ENCODE measurements at regions not wholly inside any gene's neighbourhood (a gene's known extent, or its start where the extent isn't known, plus 50 kb on each side); places are given as distances from the start of the nearest gene placed in this dataset.
"Not testable (repeated sequence)": the region's sequence is repeated elsewhere in the genome, so short reads cannot be mapped to it uniquely, and the experiment has no call there.

DNA sequence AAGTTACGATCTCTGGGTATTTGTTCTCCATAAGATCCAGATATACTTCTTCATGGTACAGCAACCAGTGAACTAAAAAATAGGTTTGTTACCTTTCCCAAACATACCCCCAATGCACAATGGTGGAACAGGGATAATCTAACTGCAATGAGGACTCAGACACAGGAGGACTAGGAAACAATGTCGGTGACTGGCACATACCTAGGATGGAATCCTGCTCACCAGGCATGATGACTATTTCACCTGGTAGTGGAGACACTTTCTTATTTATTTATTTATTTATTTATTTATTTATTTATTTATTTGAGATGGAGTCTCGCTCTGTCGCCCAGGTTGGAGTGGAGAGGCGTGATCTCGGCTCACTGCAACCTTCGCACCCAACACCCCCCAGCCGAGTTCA is 159.9 kb upstream of the CCNH start:
- ATAC-seq (replicated peaks): no peak

DNA sequence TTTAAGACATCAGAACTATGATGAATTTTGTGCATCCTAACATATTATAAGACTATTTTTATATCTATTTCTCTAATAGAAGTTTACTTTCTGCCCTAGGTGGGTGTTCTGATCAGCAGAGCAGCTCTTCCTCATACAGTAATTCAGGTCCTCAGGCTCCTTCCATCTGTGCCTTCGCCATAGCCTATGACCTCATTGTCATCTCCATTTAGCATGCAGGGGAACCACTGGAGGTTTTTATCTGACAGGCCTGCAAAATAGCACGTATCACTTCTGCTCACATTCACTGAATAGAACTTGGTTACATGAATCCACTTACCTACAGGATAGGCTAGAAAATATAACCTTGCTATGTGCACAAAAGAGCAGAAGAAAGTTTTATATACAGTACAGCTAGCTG is 159.4 kb upstream of the CCNH start:
- H3K27ac Mint-ChIP-seq: no peak overlapping the region
- no peaks in the 10 kb centered on the region for H3K27me3 Mint-ChIP-seq
- no peaks in the 10 kb centered on the region for H3K9me3 Mint-ChIP-seq
- ATAC-seq (replicated peaks): no peak
- no peaks in the 10 kb centered on the region for H3K4me1 Mint-ChIP-seq
- H3K36me3 Mint-ChIP-seq (ENCODE audit: low read depth): no peaks in the 10 kb centered on the region
- H3K4me3 Mint-ChIP-seq: no peak overlapping the region

More for the DNA sequence above, 159.9 kb upstream of the CCNH start:
- H3K4me3 Mint-ChIP-seq: no peak overlapping the region
- peaks cover 3% of the 10 kb centered on the region for H3K27me3 Mint-ChIP-seq
- H3K27ac Mint-ChIP-seq: no peak overlapping the region
- no peaks in the 10 kb centered on the region for H3K4me1 Mint-ChIP-seq
- no peaks in the 10 kb centered on the region for H3K36me3 Mint-ChIP-seq (ENCODE audit: low read depth)
- no peaks in the 10 kb centered on the region for H3K9me3 Mint-ChIP-seq

DNA sequence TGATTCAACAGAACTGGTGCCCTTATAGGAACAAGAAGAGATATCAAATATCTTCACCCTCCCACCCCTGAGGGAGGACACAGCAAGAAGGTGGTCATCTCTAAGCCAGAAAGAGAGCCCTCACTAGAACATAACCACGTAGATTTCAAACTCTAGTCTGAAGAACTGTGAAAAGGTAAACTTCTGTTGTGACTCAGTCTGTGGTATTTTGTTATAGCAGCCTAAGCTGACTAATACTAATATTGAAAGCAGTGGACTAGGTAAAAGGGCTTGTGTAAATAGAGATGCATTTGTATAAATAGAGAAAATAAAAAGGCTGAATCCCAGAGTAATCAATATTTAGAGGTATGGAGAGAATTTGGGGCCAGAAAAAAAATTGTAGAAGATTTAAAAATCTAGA is 157.6 kb upstream of the CCNH start:
- no peaks in the 10 kb centered on the region for H3K9me3 Mint-ChIP-seq

DNA sequence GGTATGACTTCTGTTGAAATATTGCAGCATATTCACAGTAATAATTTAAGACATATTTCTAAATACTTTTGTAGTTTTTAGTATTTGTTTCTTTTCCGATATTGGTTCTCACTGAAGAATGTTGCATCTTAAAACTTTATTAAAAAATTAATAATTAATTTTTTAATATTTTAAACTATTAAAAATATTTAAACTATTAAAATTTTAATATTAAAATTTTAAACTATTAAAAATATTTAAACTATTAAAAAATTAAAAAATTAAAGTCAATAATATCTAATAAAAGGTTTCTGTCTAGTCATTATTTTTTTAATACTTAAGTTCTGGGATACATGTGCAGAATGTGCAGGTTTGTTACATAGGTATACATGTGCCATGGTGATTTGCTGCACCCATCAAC is 149.3 kb upstream of the CCNH start:
- ATAC-seq (replicated peaks): no peak
- Mint-ChIP-seq H3K9me3 (peaks cover 3% of the 10 kb centered on the region), H3K27me3 (peaks cover 6% of the 10 kb centered on the region), H3K4me1 (no peaks in the 10 kb centered on the region), H3K27ac (no peak overlapping the region), H3K36me3 (ENCODE audit: low read depth) (no peaks in the 10 kb centered on the region), H3K4me3 (no peak overlapping the region)

More for the DNA sequence above, 157.6 kb upstream of the CCNH start:
- Mint-ChIP-seq H3K4me1 (no peaks in the 10 kb centered on the region), H3K27ac (no peak overlapping the region), H3K36me3 (ENCODE audit: low read depth) (no peaks in the 10 kb centered on the region), H3K4me3 (no peak overlapping the region), H3K27me3 (no peaks in the 10 kb centered on the region)
- ATAC-seq (replicated peaks): peak; percentile 44

DNA sequence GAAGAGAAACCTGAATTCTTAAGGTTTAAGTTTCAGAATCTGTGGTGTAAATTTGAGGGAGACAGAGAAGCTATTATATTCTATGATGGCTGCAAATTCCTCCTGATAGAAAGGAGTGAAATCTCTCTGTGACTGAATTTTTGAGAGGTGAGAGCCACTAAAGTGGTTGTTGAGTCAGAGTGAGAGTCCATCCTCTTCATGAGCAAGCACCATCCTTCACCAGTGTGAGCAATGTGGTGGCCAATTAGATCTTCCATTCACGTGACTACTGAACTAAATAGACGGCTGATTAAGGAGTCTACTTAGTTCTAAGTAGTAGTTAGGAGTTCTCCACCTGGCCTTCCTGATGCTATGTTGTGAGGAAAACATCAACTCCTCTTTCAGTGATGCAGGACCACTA is 147.8 kb upstream of the CCNH start:
- no peak for ATAC-seq (replicated peaks)
- no peaks in the 10 kb centered on the region for H3K4me1 Mint-ChIP-seq
- no peak overlapping the region for H3K27ac Mint-ChIP-seq
- H3K9me3 Mint-ChIP-seq: peaks cover 3% of the 10 kb centered on the region
- H3K36me3 Mint-ChIP-seq (ENCODE audit: low read depth): no peaks in the 10 kb centered on the region
- H3K27me3 Mint-ChIP-seq: peaks cover 6% of the 10 kb centered on the region
- H3K4me3 Mint-ChIP-seq: no peak overlapping the region

DNA sequence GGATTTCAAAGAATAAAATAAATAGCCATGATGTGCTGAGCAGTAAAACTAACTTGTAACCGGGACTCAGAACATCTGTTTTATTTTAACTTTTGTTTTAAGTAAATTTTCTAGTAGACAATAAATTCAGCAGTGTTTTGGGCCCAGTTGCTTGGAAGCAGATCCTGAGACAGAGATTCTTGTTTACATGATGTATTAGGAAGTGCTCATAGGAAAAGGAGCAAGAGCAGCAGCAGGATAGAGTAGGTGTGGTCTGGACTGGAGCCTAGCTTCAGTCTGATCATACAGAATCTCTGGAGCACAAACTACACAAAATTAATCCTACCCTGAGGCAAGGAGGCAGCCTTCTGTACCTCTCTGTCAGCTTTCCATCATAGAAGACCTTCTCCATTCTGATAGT is 139.2 kb upstream of the CCNH start:
- no peak overlapping the region for H3K27ac Mint-ChIP-seq
- H3K27me3 Mint-ChIP-seq: peaks cover 5% of the 10 kb centered on the region
- ATAC-seq (replicated peaks): no peak
- no peaks in the 10 kb centered on the region for H3K36me3 Mint-ChIP-seq (ENCODE audit: low read depth)
- H3K4me3 Mint-ChIP-seq: no peak overlapping the region
- H3K9me3 Mint-ChIP-seq: peaks cover 13% of the 10 kb centered on the region
- no peaks in the 10 kb centered on the region for H3K4me1 Mint-ChIP-seq

DNA sequence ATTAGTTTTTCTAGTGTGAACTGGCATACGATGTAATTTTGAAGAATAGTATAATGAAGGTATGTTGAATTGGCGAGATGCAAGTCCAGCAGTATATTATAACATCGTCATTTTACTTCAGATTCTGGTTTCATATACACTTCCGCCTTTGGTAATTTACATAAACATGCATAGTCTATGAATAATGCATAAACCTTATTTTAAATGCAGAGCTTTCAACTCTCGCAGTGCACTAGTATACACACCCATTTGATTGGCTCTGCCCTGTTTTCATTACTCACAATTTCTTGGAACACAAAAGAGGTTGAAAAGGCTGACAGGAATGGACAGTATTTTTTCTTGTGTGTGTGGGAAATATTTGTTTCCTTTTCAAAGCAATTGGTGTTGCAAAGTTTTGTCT is 128.9 kb upstream of the CCNH start:
- Mint-ChIP-seq H3K4me1 (no peaks in the 10 kb centered on the region), H3K27me3 (peaks cover 15% of the 10 kb centered on the region), H3K36me3 (ENCODE audit: low read depth) (no peaks in the 10 kb centered on the region), H3K9me3 (no peaks in the 10 kb centered on the region), H3K4me3 (no peak overlapping the region), H3K27ac (no peak overlapping the region)
- ATAC-seq (replicated peaks): no peak

DNA sequence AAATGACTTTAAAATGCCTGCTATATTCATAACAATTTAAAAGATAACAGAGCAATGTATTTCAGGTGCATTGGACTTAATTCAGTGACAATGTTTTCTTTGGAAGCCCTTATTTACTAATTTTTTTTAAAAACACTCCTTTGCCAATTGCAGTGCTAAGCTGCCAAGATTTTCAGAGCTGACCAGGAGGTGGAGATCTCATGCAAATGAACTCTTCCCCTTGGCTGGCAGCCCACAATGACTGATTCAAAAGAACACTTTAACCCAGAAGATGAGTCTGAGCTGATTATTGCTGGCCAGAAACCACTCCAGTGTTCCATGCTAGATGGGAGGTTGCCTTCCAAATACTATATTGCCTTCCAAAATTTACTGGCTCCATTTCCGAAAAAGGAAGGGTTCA is 128.3 kb upstream of the CCNH start:
- Mint-ChIP-seq H3K4me1 (no peaks in the 10 kb centered on the region), H3K36me3 (ENCODE audit: low read depth) (no peaks in the 10 kb centered on the region), H3K27ac (no peak overlapping the region), H3K9me3 (no peaks in the 10 kb centered on the region), H3K27me3 (peaks cover 17% of the 10 kb centered on the region), H3K4me3 (no peak overlapping the region)
- ATAC-seq (replicated peaks): no peak

DNA sequence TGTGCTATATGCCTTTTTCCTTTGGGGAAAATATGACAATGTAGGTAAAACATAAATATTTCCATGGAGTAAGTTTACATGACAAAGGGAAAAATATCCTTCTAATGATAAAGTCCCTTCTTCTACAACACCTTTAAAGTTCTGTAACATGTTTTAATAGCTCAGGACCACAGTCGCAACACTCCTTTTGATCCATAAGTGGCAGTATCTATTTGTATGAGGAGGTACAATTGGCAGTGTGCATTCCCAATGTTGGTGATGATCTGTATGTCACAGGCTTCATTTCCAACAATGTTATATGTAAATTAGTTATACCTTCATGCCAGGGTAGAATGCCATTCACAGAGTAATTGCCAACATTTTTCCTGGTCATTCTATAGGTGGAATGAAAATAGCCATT is 127.1 kb upstream of the CCNH start:
- Mint-ChIP-seq H3K27ac (no peak overlapping the region), H3K9me3 (no peaks in the 10 kb centered on the region), H3K27me3 (peaks cover 18% of the 10 kb centered on the region), H3K36me3 (ENCODE audit: low read depth) (no peaks in the 10 kb centered on the region), H3K4me3 (no peak overlapping the region), H3K4me1 (no peaks in the 10 kb centered on the region)
- no peak for ATAC-seq (replicated peaks)

DNA sequence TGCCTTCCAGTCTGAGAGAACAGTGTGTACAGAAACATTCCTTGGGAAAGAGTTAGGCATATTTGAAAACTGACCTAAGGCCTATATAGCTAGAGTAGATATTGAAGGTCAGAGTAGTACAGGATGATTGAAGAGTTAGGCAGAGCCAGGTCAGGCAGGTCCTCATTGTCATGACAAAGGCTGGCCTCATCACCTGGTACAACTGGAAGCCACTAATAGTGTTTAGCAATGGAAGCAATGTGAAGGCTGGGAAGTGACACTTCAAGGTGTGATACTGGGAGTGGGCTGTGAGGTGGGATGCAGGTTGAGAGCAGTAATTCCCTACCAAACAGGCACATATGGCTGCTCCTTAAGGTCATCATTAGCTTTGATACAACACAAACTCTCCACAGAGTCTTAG is 123.6 kb upstream of the CCNH start:
- ATAC-seq (replicated peaks): no peak
- Mint-ChIP-seq H3K36me3 (ENCODE audit: low read depth) (no peaks in the 10 kb centered on the region), H3K4me1 (no peaks in the 10 kb centered on the region), H3K27me3 (peaks cover 15% of the 10 kb centered on the region), H3K27ac (no peak overlapping the region), H3K9me3 (no peaks in the 10 kb centered on the region), H3K4me3 (no peak overlapping the region)

DNA sequence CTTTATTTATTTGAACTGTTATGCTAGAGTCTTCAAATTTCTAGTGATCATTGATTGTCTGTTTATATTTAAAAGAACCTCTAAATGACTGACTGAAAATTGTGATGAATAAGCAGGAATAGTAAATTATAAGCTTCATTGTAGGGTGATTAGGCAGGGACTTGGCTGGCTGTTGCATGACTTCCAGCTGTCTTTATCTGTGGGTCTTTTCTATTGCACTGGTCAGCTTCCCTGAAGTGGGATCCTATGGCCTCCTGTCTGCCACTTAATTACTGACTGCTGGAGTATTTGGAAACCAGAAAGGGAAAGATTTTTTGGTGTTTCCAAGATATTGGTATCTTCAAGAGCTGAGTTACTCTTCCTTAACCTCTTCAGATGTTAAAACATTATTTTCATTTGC is 123.0 kb upstream of the CCNH start:
- Mint-ChIP-seq H3K27me3 (peaks cover 15% of the 10 kb centered on the region), H3K36me3 (ENCODE audit: low read depth) (no peaks in the 10 kb centered on the region), H3K4me3 (no peak overlapping the region), H3K4me1 (no peaks in the 10 kb centered on the region), H3K9me3 (no peaks in the 10 kb centered on the region), H3K27ac (no peak overlapping the region)
- no peak for ATAC-seq (replicated peaks)

DNA sequence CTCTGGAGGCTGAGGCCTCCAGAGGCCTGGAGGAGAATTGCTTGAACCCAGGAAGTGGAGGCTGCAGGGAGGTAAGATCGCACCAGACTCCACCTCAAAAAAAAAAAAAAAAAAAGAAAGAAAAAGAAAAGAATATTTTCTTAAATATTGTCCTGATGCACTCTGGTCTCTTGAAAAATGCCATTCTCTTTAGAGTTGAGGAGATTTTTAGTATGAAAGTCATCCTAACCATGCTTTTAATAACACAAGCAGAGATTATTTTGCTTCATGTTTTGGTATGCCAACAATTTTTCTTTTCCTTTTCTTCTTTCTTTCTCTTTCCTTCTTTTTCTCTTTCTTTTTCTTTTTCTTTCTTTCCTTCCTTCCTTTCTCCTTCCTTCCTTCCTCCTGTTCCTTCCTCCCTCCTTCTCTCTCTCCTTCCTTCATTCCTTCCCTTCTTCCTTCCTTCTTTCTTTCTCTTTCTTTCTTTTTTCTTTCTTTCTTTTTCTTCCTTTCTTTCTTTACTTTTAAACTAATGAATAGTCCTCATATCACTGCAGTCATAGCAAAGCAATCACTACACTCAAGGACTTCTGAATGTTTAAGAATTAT is 116.9 kb upstream of the CCNH start:
- Mint-ChIP-seq H3K36me3 (ENCODE audit: low read depth) (no peaks in the 10 kb centered on the region), H3K4me1 (no peaks in the 10 kb centered on the region), H3K27ac (no peak overlapping the region), H3K9me3 (no peaks in the 10 kb centered on the region), H3K4me3 (no peak overlapping the region), H3K27me3 (peaks cover 3% of the 10 kb centered on the region)
- ATAC-seq (replicated peaks): no peak

DNA sequence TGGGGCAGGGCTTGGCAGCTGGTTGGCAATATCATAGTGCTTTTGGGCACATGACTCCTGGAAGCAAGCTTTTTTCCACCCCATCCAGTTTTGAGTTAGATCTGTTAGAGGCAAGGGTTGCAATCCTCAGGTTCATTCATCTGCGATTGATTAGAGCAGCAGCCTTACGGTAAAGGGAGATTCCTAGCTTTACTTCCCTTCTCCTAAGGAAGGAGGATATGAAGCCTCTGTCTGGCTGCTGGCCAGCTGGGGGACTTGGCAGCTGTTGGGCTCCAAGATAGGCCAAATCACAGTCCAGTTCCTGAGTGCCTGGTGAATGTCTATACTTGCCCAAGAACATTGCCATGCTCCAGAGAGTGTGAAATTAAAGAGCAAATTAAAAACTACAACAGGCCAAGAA is 113.4 kb upstream of the CCNH start:
- H3K36me3 Mint-ChIP-seq (ENCODE audit: low read depth): no peaks in the 10 kb centered on the region
- H3K4me1 Mint-ChIP-seq: no peaks in the 10 kb centered on the region
- no peaks in the 10 kb centered on the region for H3K9me3 Mint-ChIP-seq
- no peak overlapping the region for H3K27ac Mint-ChIP-seq
- ATAC-seq (replicated peaks): no peak
- H3K27me3 Mint-ChIP-seq: peaks cover 5% of the 10 kb centered on the region
- no peak overlapping the region for H3K4me3 Mint-ChIP-seq

DNA sequence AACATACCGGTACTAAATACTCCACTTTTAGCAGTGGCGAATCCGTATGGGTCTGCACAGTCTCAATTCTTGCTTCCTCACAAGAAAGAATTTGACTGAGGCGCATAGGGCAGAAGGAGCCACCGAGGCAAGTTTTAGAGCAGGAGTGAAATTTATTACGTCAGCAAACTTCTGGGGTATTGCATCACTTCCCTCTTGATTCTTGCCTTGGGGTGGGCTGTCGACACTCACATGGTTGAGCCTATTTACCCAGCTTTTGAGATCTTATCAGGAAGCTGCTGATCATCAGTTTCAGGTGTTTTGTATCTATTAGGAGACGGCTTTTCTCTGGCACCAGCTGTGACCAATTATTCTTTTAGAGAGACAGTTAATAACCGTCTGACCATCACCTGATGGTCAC is 111.5 kb upstream of the CCNH start:
- Mint-ChIP-seq H3K36me3 (ENCODE audit: low read depth) (no peaks in the 10 kb centered on the region), H3K27me3 (peaks cover 5% of the 10 kb centered on the region), H3K4me3 (no peak overlapping the region), H3K4me1 (no peaks in the 10 kb centered on the region), H3K27ac (no peak overlapping the region), H3K9me3 (no peaks in the 10 kb centered on the region)
- ATAC-seq (replicated peaks): no peak

DNA sequence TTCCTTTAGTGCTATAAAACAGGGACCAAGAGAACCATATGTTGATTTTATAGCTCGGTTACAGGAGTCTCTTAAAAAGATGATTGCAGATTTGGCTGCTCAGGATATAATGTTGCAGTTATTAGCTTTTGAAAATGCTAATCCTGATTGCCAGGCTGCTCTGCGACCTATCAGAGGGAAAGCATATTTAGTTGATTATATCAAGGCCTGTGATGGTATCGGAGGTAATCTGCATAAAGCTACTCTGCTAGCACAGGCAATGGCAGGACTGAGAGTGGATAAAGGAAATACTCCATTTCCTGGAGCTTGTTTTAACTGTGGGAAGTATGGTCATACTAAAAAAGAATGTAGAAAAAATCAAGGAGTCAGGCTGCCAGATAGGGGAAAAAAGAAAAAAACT is 99.0 kb upstream of the CCNH start:
- H3K4me3 Mint-ChIP-seq; H3K27ac Mint-ChIP-seq; H3K36me3 Mint-ChIP-seq (ENCODE audit: low read depth); ATAC-seq (replicated peaks); H3K4me1 Mint-ChIP-seq; H3K9me3 Mint-ChIP-seq: not testable (repeated sequence)
- H3K27me3 Mint-ChIP-seq: peaks cover 13% of the 10 kb centered on the region

DNA sequence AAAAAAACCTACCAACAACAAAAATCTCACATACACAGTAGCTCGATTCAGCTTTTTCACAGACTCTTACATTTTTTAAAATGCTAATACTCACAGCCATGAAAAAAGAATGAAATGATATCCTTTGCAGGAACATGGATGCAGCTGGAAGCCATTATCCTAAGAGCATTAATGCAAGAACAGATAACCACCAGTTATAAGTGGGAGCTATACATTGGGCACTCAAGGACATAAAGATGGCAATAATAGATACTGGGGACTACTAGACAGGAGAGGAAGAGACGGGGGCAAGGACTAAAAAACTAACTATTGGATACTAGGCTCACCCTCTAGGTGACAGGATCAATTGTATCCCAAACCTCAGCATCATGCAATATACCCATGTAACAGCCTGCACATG is 90.3 kb upstream of the CCNH start:
- H3K9me3 Mint-ChIP-seq: no peaks in the 10 kb centered on the region
- no peaks in the 10 kb centered on the region for H3K36me3 Mint-ChIP-seq (ENCODE audit: low read depth)
- H3K4me1 Mint-ChIP-seq: no peaks in the 10 kb centered on the region
- no peak overlapping the region for H3K4me3 Mint-ChIP-seq
- ATAC-seq (replicated peaks): no peak
- H3K27ac Mint-ChIP-seq: no peak overlapping the region
- peaks cover 8% of the 10 kb centered on the region for H3K27me3 Mint-ChIP-seq
